ENCODE measurements at regions not wholly inside any gene's neighbourhood (a gene's known extent, or its start where the extent isn't known, plus 50 kb on each side); places are given as distances from the start of the nearest gene placed in this dataset.

GRCh38 chr3:193784822-193785221 lies 191.8 kb downstream of the OPA1 start:
- TF ChIP-seq CTCF (IDR thresholded peaks at IDR 0.05) = no peak
- TF ChIP-seq POLR2A (IDR thresholded peaks at IDR 0.05) = no peak
- TF ChIP-seq POLR2AphosphoS5 (IDR thresholded peaks at IDR 0.05) = no peak

Measured in prostate gland (tissue), 2 donors.